Inflammatory macrophage treated with lipopolysaccharide for 4 hours (primary cell): ENCODE measurements at regions not wholly inside any gene's neighbourhood (a gene's known extent, or its start where the extent isn't known, plus 50 kb on each side); places are given as distances from the start of the nearest gene placed in this dataset.
"Not testable (repeated sequence)": the region's sequence is repeated elsewhere in the genome, so short reads cannot be mapped to it uniquely, and the experiment has no call there.

Experiments used
- DNase-seq: peaks from one replicate; pipeline ENCODE4 v3.0.0-alpha.2; 2020

DNA sequence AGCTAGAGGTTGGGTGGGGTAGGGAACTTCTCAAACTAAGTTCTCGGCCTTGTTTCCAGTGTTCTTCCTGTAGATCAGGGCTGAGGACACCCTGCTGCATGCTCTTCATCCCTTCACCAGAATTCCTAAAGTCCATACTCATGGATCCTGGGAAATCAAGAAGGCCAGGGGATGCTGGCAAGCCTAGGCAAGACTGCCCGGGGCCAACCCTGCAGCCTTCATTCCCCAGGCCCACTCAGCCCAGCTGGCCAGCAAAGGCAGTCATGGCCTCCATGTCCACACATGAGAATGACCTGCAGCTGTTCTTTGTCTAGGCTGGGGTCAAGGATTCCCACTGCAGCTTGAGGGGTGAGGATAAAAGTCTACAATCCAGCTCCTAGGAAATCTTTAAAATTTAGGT lies 109.3 kb upstream of the ETV6 start:
- no peak for DNase-seq

DNA sequence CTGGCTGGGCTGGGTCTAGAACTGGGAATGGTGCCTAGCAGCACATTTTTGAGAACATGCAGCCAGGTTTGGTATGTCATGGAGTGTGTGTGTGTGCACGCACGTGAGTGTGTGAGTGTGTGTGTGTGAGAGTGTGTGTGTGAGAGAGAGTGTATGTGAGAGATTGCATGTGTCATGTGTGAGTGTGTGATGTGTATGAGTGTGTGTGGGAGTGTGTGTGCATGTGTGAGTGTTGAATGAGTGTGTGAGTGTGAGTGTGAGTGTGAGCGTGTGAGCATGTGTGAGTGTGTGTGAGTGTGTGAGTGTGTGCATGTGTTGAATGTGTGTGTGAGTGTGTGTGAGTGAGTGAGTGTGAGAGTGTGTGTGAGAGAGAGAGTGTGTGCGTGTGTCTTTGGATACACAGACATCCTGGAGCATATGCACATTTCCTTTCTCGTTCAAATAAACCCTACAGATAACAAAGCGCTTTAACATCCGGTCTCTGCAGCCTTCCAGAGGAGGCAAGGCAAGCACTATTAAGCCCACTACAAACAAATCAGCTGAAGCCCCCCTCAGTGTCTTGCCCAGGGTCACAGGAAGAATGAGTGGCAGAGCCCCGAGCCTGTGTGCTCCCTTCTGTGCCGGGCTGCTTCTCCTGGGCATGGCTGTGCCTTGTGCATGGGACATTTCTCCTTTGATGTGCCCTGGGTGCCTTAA lies 108.7 kb upstream of the ETV6 start:
- no peak for DNase-seq

DNA sequence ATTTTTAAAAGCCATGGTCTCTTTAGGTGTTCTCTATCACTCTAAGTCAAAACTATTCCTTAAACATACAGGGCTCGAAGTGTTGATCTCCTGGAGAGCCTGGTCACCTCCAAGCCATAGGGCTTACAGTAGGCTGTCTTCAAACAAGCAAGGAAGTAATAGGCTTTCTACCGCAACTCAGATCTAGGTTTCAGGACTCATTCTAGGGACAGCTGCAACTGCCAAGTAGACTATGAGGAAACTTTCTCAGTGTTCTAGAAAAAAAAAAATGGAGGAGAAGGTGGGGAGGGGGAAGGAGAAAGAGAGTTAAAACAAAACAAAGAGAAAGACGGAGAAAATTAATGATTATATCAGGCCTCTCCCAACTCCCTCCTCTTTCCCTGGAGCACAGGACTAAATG lies 106.9 kb upstream of the ETV6 start:
- DNase-seq: no peak

DNA sequence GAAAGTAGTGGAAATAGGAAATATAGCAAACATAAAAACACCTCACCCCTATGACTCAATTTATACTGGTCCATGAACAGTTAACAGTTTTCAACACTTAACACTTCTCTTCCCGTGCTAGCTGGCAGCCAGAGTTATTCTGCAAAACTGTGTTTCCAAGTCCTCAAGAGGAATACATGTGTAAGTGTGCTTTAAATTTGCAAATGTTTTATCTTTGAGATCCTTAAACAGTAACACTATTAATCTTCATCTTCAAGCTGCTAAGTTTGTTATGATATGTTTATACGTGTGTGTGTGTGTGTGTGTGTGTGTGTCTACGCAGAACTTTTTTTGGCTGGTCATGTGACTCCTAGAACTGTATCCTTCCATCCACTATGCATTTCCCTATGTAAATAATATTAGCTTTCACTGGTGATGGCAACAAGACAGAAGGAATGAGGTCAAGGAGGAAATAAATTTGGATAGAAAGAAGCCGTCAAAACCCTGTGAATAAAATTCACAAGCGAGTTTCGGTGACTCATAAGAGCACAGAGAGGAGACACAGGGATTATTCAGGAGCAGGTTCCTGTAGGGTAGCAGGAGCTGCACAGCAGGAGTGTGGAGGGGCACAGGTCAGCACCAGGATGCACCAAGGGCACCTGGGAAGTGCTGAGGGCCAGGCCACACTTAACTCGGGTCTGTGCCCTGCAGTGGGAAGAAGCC lies 105.9 kb upstream of the ETV6 start:
- DNase-seq: no peak

DNA sequence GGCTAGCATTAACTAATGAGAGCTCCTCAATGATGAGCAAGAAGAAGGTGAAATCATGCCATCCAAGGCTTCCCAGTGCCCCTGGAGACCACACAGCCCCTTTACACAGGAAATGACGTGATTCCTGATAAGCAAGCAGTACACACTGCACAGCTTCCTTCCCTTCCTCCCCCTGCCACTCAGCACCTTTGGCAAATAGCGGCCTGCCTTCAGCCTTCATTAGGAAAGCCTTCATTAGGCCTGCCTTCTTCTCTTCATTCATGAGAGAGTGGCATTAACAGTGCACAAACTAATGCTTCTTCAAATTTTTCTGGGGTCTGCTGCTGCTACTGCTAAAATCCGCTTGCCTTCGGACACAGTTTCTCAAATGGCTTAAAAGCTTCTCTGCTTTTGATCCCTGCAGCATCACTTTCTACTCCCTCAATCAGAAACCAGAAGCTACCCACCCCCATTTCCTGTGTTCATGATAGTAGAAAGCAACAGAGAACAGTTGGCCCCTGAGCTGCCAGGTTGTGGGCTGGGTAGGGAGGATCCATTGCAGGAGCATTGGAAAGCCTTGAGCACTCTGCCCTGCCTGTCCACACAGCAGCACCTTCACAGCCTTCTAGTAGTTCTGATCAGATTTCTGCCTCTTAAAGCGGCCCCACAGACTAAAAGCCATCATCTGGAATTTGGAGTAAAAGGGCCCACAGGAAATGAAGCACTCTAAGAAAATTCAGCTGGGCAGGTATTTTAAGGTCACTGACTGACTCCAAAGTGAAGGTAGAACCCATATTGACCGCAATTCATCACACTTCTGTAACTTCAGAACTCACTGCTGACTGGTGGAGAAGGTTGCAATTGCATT lies 103.8 kb upstream of the ETV6 start:
- peak; percentile 10 for DNase-seq

DNA sequence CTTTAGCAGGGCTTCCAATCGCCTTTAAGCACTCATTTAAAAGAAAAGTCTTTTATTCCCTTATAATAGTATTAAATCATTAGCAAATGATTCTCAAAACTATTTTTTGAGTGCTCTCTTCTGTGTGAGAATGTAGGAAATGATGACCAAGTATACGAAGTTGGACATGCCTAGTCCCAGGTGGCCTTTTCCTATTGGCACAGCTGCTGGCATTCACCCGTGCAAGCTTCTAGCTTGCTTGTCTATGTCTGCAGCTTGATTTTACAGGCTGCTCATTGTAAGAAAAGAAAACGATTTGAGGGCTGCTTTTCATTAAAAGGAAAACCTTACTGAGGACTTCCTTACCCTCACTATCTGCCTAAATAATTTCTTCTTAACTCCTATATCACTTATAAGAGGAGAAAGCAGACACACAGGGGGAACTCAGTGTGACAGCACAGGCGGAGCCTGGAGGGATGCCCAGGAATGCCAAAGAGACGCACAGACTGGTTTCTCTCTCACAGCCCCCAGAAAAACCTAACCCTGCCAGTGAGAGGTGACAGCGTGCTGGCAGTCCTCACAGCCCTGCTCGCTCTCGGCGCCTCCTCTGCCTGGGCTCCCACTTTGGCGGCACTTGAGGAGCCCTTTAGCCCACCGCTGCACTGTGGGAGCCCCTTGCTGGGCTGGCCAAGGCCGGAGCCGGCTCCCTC lies 102.7 kb upstream of the ETV6 start:
- DNase-seq: not testable (repeated sequence)

DNA sequence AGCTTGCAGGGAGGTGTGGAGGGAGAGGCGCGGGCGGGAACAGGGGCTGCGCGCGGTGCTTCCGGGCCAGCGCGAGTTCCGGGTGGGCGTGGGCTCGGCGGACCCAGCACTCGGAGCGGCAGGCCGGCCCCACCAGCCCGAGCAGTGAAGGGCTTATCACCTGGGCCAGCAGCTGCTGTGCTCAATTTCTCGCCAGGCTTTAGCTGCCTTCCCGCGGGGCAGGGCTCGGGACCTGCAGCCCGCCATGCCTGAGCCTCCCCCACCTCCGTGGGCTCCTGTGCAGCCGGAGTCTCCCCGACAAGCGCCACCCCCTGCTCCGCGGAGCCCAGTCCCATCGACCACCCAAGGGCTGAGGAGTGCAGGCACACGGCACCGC lies 102.2 kb upstream of the ETV6 start:
- DNase-seq: not testable (repeated sequence)

DNA sequence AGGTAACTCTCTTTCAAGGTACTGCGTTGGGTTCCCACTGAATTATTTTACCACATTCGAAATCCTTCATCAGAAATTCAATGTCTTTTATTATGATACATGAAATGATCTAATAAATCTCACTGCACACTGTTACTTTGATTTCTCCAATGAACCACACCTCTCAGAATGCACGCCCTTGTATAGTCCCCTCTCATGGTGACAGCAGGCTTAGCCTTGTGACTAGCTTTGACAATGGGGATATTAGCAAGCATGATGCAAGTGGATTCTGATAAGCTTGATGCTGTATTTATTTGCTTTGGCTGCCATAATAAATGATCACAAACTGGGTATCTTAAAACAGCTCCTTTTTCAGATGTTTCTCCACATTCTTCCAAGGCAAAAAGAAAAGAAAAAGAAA lies 100.4 kb upstream of the ETV6 start:
- no peak for DNase-seq

DNA sequence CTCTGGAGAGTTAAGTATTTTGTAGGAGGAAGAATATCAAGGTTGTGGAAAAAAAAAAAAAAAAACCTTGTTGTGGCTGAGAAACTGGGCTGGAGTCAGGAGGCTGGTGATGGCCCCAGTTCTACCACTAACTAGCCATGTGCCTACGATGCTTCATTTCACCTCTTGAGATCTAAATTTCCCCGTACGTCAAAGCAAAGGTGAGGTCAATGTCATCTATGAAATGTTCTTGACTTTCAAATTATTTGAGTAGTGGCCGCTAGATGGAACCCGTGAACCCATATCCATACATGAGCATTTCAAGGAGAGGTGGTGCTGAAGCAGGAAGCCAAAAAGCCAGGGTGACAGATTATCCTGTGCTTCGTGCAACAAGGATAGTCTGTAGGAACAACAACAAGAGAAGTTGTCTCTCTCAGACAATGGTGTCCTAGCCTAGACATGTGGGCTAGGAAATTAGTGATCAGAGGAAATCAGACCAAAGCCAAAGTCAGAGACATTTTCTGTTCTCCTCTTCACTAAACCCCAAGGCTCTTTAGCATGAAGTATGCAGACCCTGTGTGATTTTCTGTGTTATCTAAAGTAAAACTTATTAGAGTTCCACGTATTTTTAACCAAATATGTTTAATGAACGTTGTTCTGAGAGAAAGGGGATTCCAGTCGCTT lies 95.5 kb upstream of the ETV6 start:
- peak; percentile 76 for DNase-seq

DNA sequence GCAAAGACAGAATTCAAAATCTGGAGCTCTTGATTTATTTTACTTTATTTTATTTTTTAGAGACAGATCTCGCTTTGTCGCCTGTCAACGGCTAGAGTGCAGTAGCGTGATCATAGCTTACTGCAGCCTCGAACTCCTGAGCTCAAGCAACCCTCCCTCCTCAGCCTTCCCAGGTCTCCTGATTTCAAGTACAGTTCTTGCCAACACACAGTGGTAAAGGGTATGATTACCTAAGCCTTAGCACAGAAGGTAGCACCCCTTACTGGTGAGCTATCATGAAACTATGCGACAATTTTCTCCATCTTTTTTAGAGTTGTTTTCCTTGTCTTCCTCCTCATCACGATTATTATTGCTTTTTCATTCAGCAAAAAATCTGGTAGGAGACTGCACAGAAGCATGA lies 94.3 kb upstream of the ETV6 start:
- DNase-seq: no peak

DNA sequence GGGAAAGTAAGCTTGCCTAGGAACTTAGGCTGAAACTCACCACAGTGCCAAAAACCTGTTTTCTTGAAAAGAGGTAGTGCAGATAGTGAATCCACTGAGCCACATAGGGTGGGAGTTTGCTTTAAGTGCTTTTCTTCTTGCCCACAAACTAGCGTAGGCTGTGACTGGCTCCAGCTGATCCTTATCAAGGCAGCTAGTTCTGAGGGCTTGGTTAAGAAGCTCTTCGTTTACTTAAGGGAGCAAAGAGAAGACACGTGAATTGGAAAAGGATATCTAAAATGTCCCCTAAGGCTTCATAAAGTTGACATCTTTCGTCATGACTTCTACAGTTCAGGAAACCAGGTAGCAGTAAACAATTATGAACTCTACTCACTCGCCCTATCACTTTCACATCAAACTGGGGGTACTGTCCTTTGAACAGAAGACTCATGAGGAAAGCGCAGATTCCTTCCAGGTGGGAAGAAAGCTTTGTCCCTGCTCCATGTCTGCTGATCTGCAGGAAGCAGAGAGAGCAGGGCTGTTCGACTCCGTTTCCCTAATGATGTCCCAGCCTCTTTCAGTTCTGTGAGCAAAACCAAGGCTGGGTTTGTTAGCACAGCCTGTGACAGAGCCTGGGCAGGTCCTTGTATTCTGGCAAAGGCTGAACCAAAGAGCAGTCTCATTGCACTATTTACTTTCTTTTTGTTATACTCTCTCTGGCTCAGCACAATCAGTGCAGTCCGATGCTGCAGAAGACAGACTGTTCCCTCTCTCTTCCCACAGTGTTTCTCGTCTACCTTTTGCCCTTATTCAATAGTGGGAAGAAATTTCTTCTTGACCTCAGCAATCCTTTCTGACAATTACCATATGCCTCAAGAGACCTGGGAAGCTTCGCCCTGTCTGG lies 93.5 kb upstream of the ETV6 start:
- DNase-seq: peak; percentile 25

DNA sequence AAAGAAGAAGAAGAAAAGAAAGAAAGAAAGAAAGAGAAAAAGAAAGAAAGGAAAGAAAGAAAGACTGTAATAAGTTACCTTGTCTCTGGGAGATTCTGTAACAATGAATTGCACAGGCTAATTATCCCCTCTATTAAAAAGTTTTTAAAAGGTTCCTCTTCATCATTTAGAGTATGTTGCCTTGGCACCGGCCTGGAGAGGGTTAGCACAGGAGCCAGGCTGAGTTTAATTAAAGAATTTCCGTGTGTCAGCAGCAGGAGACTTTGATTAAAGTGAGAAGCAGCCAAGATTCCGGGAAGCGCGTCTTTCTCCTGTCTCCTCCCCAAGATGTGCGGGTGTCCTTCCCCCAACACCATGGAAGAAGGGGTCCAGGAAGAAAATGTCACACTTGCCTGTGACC lies 92.8 kb upstream of the ETV6 start:
- no peak for DNase-seq

DNA sequence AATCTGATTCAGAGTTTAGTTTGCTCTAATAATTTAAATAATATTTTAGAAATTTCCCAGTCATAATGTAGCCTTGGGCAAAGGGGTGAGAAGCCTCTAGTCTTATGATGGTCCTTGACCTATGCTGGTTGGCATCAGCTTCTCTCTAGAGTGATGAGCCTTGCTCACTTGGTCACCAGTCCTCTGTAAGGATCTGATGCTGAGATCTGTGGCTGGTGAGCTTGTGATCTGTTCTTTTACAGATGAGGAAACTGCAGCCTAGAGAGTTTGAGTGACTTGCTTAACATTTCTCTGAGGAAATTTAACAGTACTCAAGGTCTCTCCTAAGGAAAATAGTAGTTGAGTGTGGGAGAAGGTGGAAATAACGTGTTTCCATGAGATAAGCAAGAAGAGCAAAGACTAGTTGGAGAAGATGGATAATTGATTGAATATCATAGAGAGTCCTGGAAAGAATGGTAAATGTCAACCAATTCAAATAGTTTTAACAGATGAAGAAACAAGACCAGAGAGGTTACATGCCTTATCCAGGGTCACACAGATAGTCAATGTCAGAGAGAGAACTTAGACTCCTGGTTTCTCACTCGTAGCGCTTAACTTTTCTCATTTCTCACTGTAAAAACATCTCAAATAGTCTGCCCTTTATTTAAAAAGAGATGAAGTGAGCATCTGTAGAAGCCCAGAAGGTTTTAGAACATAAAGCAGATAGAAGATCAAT lies 89.7 kb upstream of the ETV6 start:
- DNase-seq: peak; percentile 63

DNA sequence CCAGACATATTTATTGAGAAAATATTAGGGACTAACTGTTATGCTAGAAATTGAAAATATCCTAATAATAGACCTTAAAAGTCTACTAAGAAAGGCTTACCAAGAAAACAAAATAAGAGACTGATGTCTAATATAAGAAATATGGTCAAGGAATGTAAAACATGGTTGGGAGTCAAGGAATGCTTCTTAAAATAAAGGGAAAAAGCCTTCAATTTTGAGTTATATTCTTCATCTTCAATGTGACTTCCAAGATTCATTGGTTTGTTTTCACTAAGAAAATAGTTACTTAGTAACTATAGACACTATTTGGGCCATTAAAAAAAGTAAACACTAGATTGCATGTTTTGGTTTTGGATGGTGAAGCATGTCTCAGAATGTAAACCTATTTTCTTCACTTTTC lies 88.1 kb upstream of the ETV6 start:
- no peak for DNase-seq

DNA sequence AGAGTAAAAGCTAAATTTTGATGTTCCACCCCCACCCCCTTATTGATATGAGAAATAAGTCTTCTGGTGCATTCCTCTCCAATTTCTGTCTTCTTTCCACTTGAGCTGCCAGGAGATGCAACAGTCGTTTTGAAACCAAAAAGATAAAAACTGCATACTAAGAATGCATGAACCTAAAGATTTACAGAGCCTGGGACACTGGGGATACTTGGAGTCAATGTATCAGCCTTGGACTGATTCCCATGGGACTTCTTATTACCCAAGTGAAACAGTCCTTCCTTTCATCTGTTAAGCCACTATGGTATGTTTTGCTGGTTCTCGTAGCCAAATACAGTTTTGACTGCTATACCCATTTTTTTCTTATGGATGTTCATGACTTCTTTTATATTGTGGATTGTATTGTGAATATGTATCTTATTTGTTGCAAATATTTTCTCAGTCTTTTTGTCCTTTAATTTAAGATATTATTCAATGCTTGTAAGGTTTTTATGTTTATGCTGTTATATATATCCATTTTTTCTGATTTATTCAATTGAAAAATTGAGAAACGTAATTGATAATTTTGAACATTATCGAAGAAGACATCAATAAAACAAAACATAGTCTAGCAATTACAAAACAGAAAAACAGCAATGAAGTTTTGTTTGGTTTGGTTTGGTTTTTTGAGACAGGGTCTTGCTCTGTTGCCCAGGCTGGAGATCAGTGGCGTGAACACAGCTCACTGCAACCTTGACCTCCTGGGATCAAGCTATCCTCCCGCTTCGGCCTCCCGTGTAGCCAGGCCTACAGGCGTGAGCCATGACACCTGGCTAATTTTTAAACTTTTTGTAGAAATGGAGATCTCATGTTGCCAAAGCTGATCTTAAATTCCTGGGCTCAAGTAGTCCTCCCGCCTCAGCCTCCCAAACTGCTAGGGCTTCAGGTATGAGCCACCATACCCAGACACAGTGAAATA lies 85.4 kb upstream of the ETV6 start:
- no peak for DNase-seq

DNA sequence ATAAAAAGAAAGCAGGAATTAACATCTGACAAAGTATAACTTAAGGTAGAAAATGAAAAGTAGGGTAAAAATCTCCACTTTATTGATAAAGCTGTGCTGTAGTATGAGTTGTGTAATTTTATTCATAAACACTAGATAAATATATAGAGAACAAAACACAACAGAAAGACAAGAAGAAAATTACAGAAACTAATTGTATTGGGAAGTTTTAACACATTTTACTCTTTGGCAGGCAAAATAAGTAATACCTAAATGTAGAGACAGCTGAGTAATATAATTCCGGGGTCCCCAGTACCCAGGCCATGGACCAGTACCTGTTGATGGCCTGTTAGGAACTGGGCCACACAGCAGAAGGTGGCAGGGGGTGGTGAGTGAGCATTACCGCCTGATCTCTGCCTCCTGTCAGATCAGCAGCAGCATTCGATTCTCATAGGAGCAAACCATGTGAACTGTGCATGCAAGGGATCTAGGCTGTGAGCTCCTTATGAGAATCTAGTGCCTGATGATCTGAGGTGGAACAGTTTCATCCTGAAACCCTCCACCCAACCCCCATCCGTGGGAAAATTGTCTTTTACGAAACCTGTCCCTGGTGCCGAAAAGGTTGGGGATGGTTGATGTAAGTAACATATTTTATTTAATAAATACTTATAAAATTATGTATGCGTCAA lies 84.4 kb upstream of the ETV6 start:
- no peak for DNase-seq

DNA sequence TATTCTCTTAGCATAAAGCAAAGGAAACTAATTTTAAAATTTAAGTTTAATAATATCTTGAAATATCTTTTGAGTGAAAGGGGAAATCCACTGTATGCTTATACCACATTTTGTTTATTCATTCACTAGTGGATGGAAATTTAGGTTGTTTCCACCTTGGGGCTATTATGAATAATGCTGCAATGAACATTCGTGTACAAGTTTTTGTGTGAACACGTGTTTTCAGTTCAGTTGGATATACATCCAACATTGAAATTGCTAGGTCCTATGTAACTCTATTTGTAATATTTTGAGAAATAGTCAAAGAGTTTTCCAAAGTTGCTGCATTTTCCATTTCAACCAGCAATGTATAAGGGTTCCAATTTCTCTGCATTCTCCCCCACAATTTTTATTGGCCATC lies 83.7 kb upstream of the ETV6 start:
- no peak for DNase-seq

DNA sequence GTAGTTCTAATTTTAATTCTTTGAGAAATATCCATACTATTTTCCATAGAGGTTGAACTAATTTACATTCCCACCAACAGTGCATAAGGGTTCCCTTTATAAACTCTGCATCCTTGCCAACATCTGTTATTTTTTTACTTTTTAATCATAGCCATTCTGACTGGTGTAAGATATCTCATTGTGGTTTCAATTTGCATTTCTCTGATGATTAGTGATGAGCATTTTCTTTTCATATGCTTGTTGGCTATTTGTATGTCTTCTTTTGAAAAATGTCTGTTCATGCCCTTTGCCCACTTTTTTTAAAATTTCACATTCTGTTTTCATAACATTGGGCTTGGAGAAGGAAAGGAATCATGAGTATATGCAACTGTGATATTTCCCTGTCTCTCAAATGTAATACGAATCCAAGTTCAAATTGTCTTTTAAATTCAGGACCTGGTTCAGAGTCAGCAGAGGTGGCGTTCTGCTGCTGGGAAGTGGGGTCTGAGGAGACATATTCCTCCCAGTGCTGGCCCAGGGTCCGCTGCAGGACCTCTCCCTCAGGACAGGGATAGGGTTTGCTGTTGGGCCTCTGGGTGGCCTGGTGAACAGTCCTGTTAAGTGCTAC lies 81.2 kb upstream of the ETV6 start:
- DNase-seq: no peak
